Natural killer cell treated with Interleukin-12 subunit alpha and Interleukin-12 subunit beta and Interleukin-15 and Interleukin-18, amount 100 ng/mL, for 72 hours (primary cell): ENCODE measurements at regions not wholly inside any gene's neighbourhood (a gene's known extent, or its start where the extent isn't known, plus 50 kb on each side); places are given as distances from the start of the nearest gene placed in this dataset.

Experiments
- ATAC-seq, 2 donors: fragments of 150-1000 bp; cut with Tn5 transposase in 1 of 2; sonication (Bioruptor Pico), chemical (Tn5 transposase) in 1 of 2; 2 replicates each; pipeline ENCODE4 v1.10.0; 2021
- DNase-seq: peaks from one replicate; pipeline ENCODE4 v3.0.0; 2022; ENCODE audit warnings: low spot score
- H3K27ac Mint-ChIP-seq, 2 donors: 1 replicate in 1 of 2; 2 replicates in 1 of 2; pipeline ENCODE4 v1.8.0; 2022; ENCODE audit warnings: mixed read lengths in 2 of 2, mild to moderate bottlenecking in 1 of 2, moderate library complexity in 1 of 2
- H3K27me3 Mint-ChIP-seq, 2 donors: 1 replicate in 1 of 2; 2 replicates in 1 of 2; pipeline ENCODE4 v1.8.0; 2022; ENCODE audit warnings: mixed read lengths in 2 of 2
- H3K36me3 Mint-ChIP-seq: one replicate; pipeline ENCODE4 v1.8.0; 2022; ENCODE audit warnings: mixed read lengths
- H3K4me1 Mint-ChIP-seq, 2 donors: 1 replicate in 1 of 2; 2 replicates in 1 of 2; pipeline ENCODE4 v1.8.0; 2022; ENCODE audit warnings: low read depth in 2 of 2, mixed read lengths in 2 of 2, mild to moderate bottlenecking in 1 of 2
- H3K4me3 Mint-ChIP-seq: one replicate; pipeline ENCODE4 v1.8.0; 2022; ENCODE audit warnings: mixed read lengths
- H3K9me3 Mint-ChIP-seq: 2 replicates; pipeline ENCODE4 v1.8.0; 2022; ENCODE audit warnings: mixed read lengths

DNA sequence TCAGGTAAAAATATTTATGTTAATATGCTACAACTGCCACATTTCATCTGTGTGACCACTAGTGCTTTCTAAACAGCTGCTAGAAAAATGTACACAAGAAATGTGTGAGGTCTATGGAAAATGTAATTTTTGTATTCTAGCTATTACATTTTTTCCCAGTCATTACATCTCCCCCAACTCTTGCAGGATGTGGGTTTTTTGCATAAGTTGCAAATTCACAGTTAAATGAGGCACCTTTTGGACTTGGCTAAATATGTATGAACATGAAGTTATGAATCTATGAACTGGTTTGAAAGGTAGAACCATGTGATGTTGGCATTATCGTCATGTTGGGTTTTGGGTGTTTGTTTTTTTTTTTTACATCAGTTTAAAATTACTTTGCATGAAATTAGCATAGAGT lies 590.4 kb upstream of the WWC1 start:
- Mint-ChIP-seq H3K27me3 (no peaks in the 10 kb centered on the region), H3K9me3 (peaks cover 11% of the 10 kb centered on the region), H3K4me3 (no peak overlapping the region), H3K36me3 (no peaks in the 10 kb centered on the region), H3K27ac (no peak overlapping the region), H3K4me1 (no peaks in the 10 kb centered on the region)
- ATAC-seq (no peak), DNase-seq (no peak)

DNA sequence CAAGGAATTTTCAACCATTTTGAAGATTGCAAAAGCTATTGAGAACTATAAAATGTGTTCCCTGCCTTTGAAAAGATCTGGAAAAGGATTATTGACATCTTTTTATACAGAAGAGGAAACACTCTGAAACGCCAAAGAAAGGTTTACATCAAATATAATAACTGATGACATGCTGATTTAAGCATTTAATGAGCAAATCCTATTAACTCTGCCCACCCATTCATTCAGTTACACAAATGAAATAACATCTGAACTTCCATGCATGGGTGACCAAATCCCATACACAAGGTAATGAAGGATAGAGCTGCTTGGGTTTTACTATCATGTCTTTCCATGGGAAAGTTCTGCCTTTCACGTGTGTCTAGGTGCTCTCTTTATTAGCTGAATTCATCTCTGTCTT lies 589.4 kb upstream of the WWC1 start:
- no peaks in the 10 kb centered on the region for H3K4me1 Mint-ChIP-seq
- H3K36me3 Mint-ChIP-seq, result no peaks in the 10 kb centered on the region
- ATAC-seq (no peak), DNase-seq (no peak)
- H3K4me3 Mint-ChIP-seq, result no peak overlapping the region
- H3K27me3 Mint-ChIP-seq, result no peaks in the 10 kb centered on the region
- H3K9me3 Mint-ChIP-seq, result peaks cover 8% of the 10 kb centered on the region
- no peak overlapping the region for H3K27ac Mint-ChIP-seq

DNA sequence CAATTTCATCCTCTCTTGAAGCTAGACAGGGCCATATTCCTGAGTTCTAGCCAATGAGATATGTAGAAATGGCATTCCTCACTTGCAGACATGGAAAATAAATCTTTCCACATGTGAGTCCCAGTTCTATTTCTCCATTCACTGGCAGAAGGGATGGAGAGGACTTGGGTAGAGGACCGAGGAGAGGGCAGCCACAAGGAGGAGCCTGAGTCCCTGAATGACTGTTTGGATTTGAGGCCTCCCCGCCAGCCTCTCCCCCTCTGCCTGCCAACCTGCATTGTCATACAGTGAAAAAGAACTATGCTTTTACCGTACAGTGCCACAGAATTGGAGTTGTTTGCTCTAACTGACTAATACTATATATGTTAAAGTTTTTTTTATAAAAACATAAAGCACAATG lies 583.0 kb upstream of the WWC1 start:
- H3K27ac Mint-ChIP-seq, result no peak overlapping the region
- DNase-seq (no peak), ATAC-seq (no peak)
- peaks cover 3 to 8% of the 10 kb centered on the region in 2 donors for H3K27me3 Mint-ChIP-seq
- H3K36me3 Mint-ChIP-seq, result no peaks in the 10 kb centered on the region
- no peak overlapping the region for H3K4me3 Mint-ChIP-seq
- H3K9me3 Mint-ChIP-seq, result peaks cover 8% of the 10 kb centered on the region
- H3K4me1 Mint-ChIP-seq, result no peaks in the 10 kb centered on the region

DNA sequence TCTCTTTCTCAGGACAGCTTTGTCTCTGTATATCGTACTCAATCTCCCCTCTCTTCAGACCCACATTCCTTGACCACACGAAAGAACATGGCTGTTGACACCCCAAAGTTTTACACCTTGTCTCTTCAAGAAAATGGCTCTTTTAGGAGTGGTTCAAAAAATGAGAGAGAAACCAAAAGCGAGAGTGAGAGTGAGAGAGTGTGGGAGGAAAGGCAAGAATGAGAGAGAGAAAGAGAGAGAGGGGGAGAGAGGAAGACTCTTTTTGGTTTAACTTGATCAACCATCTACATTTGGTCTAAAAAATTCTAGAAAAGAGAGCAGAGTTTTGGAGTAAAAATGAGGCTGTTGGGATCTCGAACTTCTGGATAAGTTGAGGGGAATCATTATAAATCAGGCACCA lies 581.8 kb upstream of the WWC1 start:
- peaks cover 5 to 14% of the 10 kb centered on the region in 2 donors for H3K27me3 Mint-ChIP-seq
- peaks cover 10% of the 10 kb centered on the region for H3K9me3 Mint-ChIP-seq
- no peak overlapping the region for H3K27ac Mint-ChIP-seq
- DNase-seq (no peak), ATAC-seq (no peak)
- no peak overlapping the region for H3K4me3 Mint-ChIP-seq
- H3K4me1 Mint-ChIP-seq, result no peaks in the 10 kb centered on the region
- no peaks in the 10 kb centered on the region for H3K36me3 Mint-ChIP-seq

DNA sequence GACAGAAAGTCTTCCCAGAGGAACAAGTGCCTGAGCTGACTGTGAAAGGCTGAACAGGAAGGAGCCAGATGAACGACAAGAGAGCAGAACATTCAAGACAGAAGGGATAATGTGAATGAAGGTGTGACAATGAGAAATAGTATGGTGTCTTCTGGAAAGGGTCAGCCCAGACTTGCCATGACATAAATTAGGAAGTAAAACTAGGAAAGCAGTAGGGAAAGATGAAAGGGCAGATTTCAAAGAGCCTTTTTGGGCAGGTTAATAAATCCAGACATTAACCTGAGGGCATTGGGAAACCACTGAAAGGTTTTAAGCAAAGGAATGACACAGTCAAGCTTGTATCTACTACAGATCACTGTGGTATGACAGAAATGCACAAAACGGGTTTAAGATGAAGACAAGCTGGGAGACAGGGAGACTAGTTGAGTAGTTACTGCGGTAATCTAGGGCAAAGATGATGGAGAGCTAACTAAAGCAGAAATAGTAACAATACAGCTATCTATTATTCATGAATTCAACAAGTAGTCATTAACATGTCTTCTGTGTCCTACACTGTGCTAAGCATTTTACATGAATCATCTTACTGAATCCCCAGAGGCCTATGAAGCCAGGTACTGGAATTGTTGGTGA lies 580.9 kb upstream of the WWC1 start:
- no peak overlapping the region for H3K27ac Mint-ChIP-seq
- H3K4me3 Mint-ChIP-seq, result no peak overlapping the region
- H3K36me3 Mint-ChIP-seq, result no peaks in the 10 kb centered on the region
- ATAC-seq (no peak), DNase-seq (no peak)
- H3K27me3 Mint-ChIP-seq, result peaks cover 5 to 14% of the 10 kb centered on the region in 2 donors
- H3K4me1 Mint-ChIP-seq, result no peaks in the 10 kb centered on the region
- peaks cover 13% of the 10 kb centered on the region for H3K9me3 Mint-ChIP-seq

DNA sequence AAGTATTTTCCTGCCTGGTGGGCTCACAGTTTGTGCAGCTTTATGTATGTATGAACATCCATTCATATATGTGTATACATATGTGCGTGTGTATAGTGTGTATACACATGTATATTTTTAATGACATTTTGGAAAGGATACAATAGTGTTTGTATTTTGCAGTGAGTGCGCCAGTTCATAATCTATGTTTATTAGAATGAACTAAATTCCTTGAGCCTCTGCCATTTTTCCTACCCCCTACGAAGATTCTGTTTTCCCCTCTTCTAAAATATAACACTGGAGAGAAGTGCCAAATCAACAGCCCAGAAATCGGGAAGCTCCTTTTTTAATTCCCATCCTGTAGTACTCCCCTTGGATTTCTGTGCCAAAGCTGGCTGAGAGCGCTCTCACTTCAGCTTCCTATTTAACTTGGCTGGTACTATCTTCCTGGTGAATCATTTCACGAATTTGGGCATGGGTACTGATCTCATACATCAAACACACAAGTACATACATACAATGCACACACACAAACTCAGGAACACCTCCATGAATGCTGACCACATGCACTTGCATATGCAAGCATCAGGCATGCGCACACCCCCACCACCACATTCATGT lies 578.4 kb upstream of the WWC1 start:
- H3K27ac Mint-ChIP-seq, result no peak overlapping the region
- no peaks in the 10 kb centered on the region for H3K4me1 Mint-ChIP-seq
- ATAC-seq (peak in 1 of 2 donors; percentile 24), DNase-seq (no peak)
- peaks cover 5 to 9% of the 10 kb centered on the region in 2 donors for H3K27me3 Mint-ChIP-seq
- no peaks in the 10 kb centered on the region for H3K36me3 Mint-ChIP-seq
- H3K4me3 Mint-ChIP-seq, result no peak overlapping the region
- H3K9me3 Mint-ChIP-seq, result peaks cover 9% of the 10 kb centered on the region

DNA sequence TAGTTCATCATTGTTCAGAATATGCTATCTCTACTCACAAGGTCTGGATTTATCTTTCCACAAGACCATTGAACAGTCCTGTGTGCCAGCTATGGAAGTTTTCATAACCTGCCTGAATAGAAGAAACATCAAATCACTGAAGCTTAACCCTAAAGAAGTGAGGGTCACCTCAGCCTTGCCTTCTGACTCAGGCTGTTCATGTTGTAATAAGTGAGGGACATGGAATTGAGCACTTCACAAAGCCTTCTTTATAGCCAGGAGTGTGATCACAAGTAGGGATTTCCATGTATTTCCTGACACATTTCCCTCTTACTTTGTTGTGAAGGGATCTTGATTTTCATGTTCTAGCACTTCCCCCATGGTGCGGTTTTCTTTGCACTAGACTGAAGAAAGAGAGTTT lies 577.5 kb upstream of the WWC1 start:
- peaks cover 9% of the 10 kb centered on the region for H3K9me3 Mint-ChIP-seq
- no peak overlapping the region for H3K4me3 Mint-ChIP-seq
- peaks cover 7 to 9% of the 10 kb centered on the region in 2 donors for H3K27me3 Mint-ChIP-seq
- no peak for ATAC-seq
- no peak for DNase-seq
- H3K27ac Mint-ChIP-seq, result no peak overlapping the region
- H3K36me3 Mint-ChIP-seq, result no peaks in the 10 kb centered on the region
- H3K4me1 Mint-ChIP-seq, result no peaks in the 10 kb centered on the region

DNA sequence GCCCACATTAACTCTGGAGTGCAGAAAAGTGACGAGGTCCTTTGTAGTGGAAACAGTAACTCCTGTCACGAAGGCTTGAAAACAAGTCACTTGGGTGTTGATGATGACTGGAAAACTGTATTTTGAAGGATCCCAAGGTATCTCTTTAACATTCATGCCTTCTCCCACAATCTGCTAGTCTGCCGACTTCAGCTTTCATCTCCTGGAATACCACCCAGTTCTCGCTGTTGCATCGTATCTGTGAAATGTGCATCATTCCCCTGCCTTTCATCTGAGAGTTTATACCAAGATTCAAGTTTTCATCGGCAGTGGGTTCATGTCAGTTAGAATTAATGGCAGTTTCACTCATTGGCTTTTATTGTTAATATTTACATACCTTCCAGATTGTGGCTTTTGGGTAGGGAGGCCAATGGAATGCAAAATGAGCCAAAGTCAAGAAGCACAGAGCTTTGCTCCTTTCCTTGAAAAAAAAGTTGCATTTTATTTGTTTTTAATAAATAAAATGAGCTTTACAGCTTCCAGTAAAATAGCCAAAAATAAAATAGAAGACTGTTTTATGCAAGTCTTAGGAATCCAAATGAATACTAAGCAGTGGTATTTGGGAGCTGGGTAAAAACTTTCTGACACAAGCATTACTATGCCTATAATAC lies 575.2 kb upstream of the WWC1 start:
- no peak for ATAC-seq
- H3K36me3 Mint-ChIP-seq, result no peaks in the 10 kb centered on the region
- no peak overlapping the region for H3K4me3 Mint-ChIP-seq
- DNase-seq, result no peak
- no peak overlapping the region for H3K27ac Mint-ChIP-seq
- H3K9me3 Mint-ChIP-seq, result peaks cover 9% of the 10 kb centered on the region
- H3K4me1 Mint-ChIP-seq, result no peaks in the 10 kb centered on the region
- H3K27me3 Mint-ChIP-seq, result peaks cover 7 to 9% of the 10 kb centered on the region in 2 donors

DNA sequence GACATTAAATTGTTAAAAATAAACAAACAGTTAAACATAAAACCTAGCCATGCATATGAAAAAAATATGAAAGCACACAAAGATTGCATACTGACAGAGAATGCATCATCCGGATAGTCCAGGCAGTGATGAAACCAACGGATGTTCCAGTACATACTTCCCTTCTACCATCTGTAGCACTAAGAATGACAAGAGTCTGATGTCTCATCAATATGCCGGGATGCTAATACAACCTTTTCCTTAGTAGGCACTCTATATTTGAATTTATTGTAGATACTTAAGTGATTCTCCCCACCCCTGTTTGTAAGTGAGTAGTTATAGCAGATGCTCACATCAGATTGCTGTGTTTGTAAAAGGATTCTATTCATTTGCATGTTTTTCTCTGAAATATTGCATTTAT lies 571.2 kb upstream of the WWC1 start:
- Mint-ChIP-seq H3K4me3 (no peak overlapping the region), H3K9me3 (no peaks in the 10 kb centered on the region), H3K36me3 (no peaks in the 10 kb centered on the region), H3K27me3 (peaks cover 8 to 12% of the 10 kb centered on the region in 2 donors), H3K4me1 (peaks cover 7% of the 10 kb centered on the region in 2 donors), H3K27ac (no peak overlapping the region)
- DNase-seq (no peak), ATAC-seq (no peak)

DNA sequence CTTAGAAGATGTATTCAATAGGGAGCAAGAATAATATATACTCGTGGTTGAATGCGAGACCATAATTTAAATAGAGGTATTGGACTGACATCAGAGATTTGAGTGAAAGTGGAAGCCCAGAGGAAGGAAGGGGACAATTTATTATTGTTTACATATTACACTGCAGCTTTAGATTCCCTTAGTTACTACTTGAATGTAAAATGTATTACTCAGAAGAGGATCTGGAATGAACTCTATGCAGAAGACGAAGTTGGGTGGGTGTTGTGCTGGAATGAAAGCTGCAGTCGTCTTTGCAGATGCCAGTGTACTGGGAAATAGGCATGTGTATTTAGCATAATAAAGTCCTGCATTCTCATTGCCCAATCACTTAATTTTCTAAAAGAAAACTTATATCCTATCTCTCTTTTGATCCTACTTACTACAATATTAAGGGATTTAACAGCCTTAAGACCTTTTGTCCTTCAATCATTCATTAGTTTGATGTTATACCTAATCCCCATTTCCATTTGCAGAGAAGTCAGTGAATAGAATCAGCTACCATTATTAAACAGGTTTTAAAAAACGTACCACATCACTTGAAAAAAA lies 570.7 kb upstream of the WWC1 start:
- Mint-ChIP-seq H3K36me3 (no peaks in the 10 kb centered on the region), H3K4me3 (no peak overlapping the region), H3K27me3 (peaks cover 8 to 12% of the 10 kb centered on the region in 2 donors), H3K4me1 (peaks cover 7% of the 10 kb centered on the region in 2 donors), H3K27ac (no peak overlapping the region), H3K9me3 (no peaks in the 10 kb centered on the region)
- no peak for ATAC-seq
- DNase-seq, result no peak

DNA sequence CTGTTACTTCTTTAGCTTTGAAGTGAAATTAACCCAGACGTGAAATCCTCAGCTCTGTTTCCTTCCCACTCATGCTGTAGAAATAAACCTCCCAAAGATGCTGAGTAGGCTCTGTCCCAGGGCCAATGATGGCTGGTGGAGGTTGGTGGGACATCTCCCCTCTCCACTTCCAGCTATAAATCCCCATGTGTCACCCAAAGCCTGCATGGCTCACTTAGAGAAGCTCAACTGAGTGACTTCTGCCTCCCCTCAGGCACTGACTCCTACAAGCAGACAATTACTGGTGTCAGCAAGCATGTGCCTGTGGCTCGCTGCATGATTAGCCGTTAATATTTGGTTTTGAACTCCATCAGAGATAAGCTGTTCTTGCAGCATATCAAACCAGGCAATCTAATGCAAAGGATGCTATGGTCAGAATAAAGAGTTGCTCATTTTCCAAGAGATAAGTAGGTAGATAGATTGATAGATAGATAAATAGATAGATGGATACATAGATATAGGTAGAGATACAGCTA lies 569.5 kb upstream of the WWC1 start:
- H3K27me3 Mint-ChIP-seq, result peaks cover 8 to 12% of the 10 kb centered on the region in 2 donors
- no peak overlapping the region for H3K27ac Mint-ChIP-seq
- H3K4me3 Mint-ChIP-seq, result no peak overlapping the region
- H3K9me3 Mint-ChIP-seq, result no peaks in the 10 kb centered on the region
- no peak for DNase-seq
- peaks cover 7% of the 10 kb centered on the region in 2 donors for H3K4me1 Mint-ChIP-seq
- H3K36me3 Mint-ChIP-seq, result no peaks in the 10 kb centered on the region
- ATAC-seq, result no peak

DNA sequence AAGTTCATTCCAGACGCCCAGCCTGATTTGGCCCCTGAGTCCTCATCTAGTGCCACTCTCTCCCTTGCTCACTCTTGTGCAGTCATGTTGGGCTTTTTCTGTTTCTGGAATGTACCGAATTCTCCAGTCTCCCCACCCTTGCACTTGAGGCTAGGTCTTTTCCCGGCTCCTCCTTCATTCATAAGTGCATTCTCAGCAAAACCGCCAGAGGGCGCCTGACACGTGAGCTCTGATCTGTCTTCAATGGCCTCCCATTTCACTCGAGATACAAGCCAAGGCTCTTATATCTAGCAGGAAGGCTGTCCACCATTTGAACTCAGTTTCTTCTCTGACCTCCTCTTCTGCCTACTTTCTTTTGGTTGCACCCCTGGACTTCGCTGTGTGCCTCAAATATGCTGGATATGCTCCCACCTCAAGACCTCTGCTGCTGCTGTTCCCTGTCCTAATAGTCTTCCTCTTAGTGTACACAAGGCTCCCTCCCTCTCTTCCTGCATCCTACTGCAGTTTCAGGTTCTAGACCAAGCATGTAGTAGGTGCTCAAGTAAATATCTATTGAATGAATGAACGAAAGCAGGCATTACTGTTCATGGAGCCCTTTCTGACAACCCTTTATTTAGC lies 568.1 kb upstream of the WWC1 start:
- no peaks in the 10 kb centered on the region for H3K9me3 Mint-ChIP-seq
- H3K4me1 Mint-ChIP-seq, result peaks cover 7% of the 10 kb centered on the region in 2 donors
- H3K4me3 Mint-ChIP-seq, result no peak overlapping the region
- peaks cover 6 to 12% of the 10 kb centered on the region in 2 donors for H3K27me3 Mint-ChIP-seq
- DNase-seq (peak; percentile 71), ATAC-seq (peak; percentile 68 to 72)
- no peak overlapping the region for H3K27ac Mint-ChIP-seq
- no peaks in the 10 kb centered on the region for H3K36me3 Mint-ChIP-seq

DNA sequence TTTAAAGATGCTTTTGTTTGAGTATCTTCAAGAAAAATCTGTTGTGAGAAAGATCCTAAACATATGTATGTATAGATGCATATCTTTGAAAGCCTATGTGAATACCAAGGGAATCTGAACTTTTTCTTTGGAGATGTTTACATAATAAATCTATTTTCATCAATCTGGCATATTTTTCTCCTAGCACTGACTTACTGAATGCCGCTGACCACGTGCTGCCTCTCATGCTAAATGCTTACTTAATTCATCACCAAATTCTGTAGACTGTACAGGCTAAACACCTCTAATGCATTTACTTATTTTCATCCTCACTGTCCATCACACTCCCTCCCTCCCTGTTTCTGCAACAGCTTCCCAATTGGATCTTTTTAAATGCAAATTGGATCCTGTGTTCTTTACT lies 566.2 kb upstream of the WWC1 start:
- Mint-ChIP-seq H3K4me3 (no peak overlapping the region), H3K4me1 (peaks cover 7% of the 10 kb centered on the region in 2 donors), H3K27ac (no peak overlapping the region), H3K36me3 (no peaks in the 10 kb centered on the region), H3K27me3 (peaks cover 6 to 12% of the 10 kb centered on the region in 2 donors), H3K9me3 (no peaks in the 10 kb centered on the region)
- no peak for ATAC-seq
- DNase-seq, result no peak

DNA sequence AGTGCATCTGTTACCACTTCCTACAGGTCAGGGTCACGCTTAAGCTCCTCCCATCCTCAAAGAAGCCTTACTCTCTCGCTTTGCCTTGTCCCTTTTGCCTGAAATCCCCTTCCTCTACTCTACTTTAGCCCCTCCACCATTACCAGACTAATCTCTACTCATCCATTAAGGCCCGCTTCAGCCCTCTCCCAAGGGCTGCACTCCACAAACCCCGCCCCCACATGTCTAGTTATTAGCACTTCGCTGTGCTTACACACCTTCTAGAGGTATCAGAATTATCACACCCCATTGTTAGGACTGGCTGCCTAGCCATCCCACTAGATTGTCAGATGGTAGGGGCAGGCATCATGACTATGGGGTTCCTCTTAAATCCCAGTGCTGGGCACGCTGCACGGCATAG lies 565.7 kb upstream of the WWC1 start:
- no peak overlapping the region for H3K4me3 Mint-ChIP-seq
- no peak for DNase-seq
- H3K27me3 Mint-ChIP-seq, result peaks cover 6 to 12% of the 10 kb centered on the region in 2 donors
- H3K9me3 Mint-ChIP-seq, result no peaks in the 10 kb centered on the region
- no peak overlapping the region for H3K27ac Mint-ChIP-seq
- H3K4me1 Mint-ChIP-seq, result peaks cover 7% of the 10 kb centered on the region in 2 donors
- H3K36me3 Mint-ChIP-seq, result no peaks in the 10 kb centered on the region
- no peak for ATAC-seq
